Endothelial cell of umbilical vein (primary cell): ENCODE measurements at regions not wholly inside any gene's neighbourhood (a gene's known extent, or its start where the extent isn't known, plus 50 kb on each side); places are given as distances from the start of the nearest gene placed in this dataset.

Experiments
- BruUV-seq: library from RNA; stranded (reverse); fragments of 400-500 nt; replicated peaks from 2 replicates; lab custom pipeline; 2021; lab: Mats Ljungman, UMichigan
- CTCF ChIA-PET: fragments of 300-600, 350-600 bp; sonication (Branson Sonifier 250); formaldehyde crosslinking; loops from one replicate; lab custom pipeline; 2021; ENCODE audit warnings: antibody characterized with exemption, inconsistent platforms; lab: Charles Lee
- POLR2A ChIA-PET: fragments of 300-600, 350-600 bp; sonication (Branson Sonifier 250); formaldehyde crosslinking; loops from one replicate; lab custom pipeline; 2021; ENCODE audit warnings: antibody characterized with exemption, inconsistent platforms; lab: Charles Lee
- DNase-seq: peaks from one replicate; pipeline ENCODE4 v3.0.0-alpha.2; 2011; ENCODE audit warnings: low read depth, low spot score
- FAIRE-seq: peaks from 2 replicates; lab custom pipeline; 2011; peaks lifted over from hg19 to GRCh38; lab: Jason Lieb, UNC
- H2AFZ ChIP-seq: 2 replicates; pipeline ENCODE4 v1.6.0; 2012; ENCODE audit warnings: low read depth, low read length, control low read depth, inconsistent platforms
- H3K27ac ChIP-seq: 2 replicates; pipeline ENCODE4 v1.5.1; 2011; ENCODE audit warnings: low read depth, mild to moderate bottlenecking, control low read depth, low read length, moderate library complexity; ENCODE audit not compliant: insufficient read depth
- H3K27me3 ChIP-seq, 2 experiments: 2 replicates each; pipeline versions ENCODE4 v1.6.0 to v1.6.1; 2011; ENCODE audit warnings: low read length in 2 of 2, mixed read lengths in 1 of 2; ENCODE audit not compliant: control insufficient read depth in 2 of 2, insufficient read depth in 2 of 2
- H3K36me3 ChIP-seq, 2 experiments: 2 replicates in 1 of 2; 3 replicates in 1 of 2; pipeline ENCODE4 v1.5.1; 2011; ENCODE audit warnings: low read length in 2 of 2, mild to moderate bottlenecking in 1 of 2, moderate library complexity in 1 of 2; ENCODE audit not compliant: control insufficient read depth in 2 of 2, insufficient read depth in 2 of 2; ENCODE audit errors: extremely low read depth in 1 of 2
- H3K4me1 ChIP-seq: 3 replicates; pipeline ENCODE4 v1.5.1; 2011; ENCODE audit warnings: mild to moderate bottlenecking, low read length; ENCODE audit not compliant: control insufficient read depth, insufficient read depth; ENCODE audit errors: extremely low read depth
- H3K4me2 ChIP-seq: 2 replicates; pipeline ENCODE4 v1.6.1; 2011; ENCODE audit warnings: low read length, control low read depth, mixed read lengths; ENCODE audit not compliant: insufficient read depth
- H3K4me3 ChIP-seq, 3 experiments: fragments of 200-600 bp in 1 of 3; sonication (generic), shearing (Covaris generic) in 1 of 3; replicated peaks in 1 of 3; 2 replicates each; pipeline ENCODE4 v1.5.1; 2011 to 2016; ENCODE audit warnings: control low read depth in 3 of 3, low read length in 3 of 3, mild to moderate bottlenecking in 2 of 3, inconsistent platforms in 1 of 3, low read depth in 1 of 3, moderate library complexity in 1 of 3; ENCODE audit not compliant: insufficient read depth in 1 of 3
- H3K79me2 ChIP-seq: 2 replicates; pipeline ENCODE4 v1.6.0; 2012; ENCODE audit warnings: low read length, inconsistent platforms; ENCODE audit not compliant: control insufficient read depth, insufficient read depth
- H3K9ac ChIP-seq: replicated peaks from 2 replicates; pipeline ENCODE3; 2011; ENCODE audit warnings: low read length, control low read depth; ENCODE audit not compliant: insufficient read depth; ENCODE audit errors: extremely low read depth
- H3K9me1 ChIP-seq: replicated peaks from 3 replicates; pipeline ENCODE4 v1.6.0; 2011; ENCODE audit warnings: mild to moderate bottlenecking, low read length; ENCODE audit not compliant: control insufficient read depth, insufficient read depth; ENCODE audit errors: extremely low read depth
- H3K9me3 ChIP-seq: replicated peaks from 2 replicates; pipeline ENCODE4 v1.5.1; 2012; ENCODE audit warnings: low read length, inconsistent platforms; ENCODE audit not compliant: control insufficient read depth, insufficient read depth
- H4K20me1 ChIP-seq: replicated peaks from 2 replicates; pipeline ENCODE3; 2011; ENCODE audit warnings: mild to moderate bottlenecking, low read length; ENCODE audit not compliant: control insufficient read depth, insufficient read depth; ENCODE audit errors: extremely low read depth
- CTCF ChIP-seq, 2 donors: IDR thresholded peaks; 1 replicate in 1 of 2; 2 replicates in 1 of 2; pipeline ENCODE4 v1.5.1; 2011; ENCODE audit warnings: low read length in 2 of 2, mild to moderate bottlenecking in 2 of 2, moderate library complexity in 2 of 2, control low read depth in 1 of 2, inconsistent platforms in 1 of 2, low read depth in 1 of 2; ENCODE audit not compliant: insufficient read depth in 1 of 2; ENCODE audit errors: extremely low read depth in 1 of 2
- EZH2 ChIP-seq: IDR thresholded peaks from 2 replicates; pipeline ENCODE4 v1.6.1; 2012; ENCODE audit warnings: borderline replicate concordance, low read depth, mild to moderate bottlenecking, moderate library complexity, low read length, inconsistent platforms; ENCODE audit not compliant: severe bottlenecking
- FOS ChIP-seq: IDR thresholded peaks from 2 replicates; pipeline ENCODE4 v1.6.1; 2011; ENCODE audit warnings: mild to moderate bottlenecking, low read length, moderate library complexity, borderline replicate concordance; ENCODE audit not compliant: insufficient read depth
- GATA2 ChIP-seq: IDR thresholded peaks from 2 replicates; pipeline ENCODE4 v1.7.0; 2011; ENCODE audit warnings: low read depth, mild to moderate bottlenecking, moderate library complexity, mixed read lengths, low read length; ENCODE audit not compliant: insufficient read length, insufficient read depth
- JUN ChIP-seq: IDR thresholded peaks from 2 replicates; pipeline ENCODE4 v1.6.1; 2011; ENCODE audit warnings: borderline replicate concordance, low read depth; ENCODE audit not compliant: insufficient read length, insufficient read depth
- MYC ChIP-seq: IDR thresholded peaks from one replicate; pipeline ENCODE4 v1.6.1; 2011; ENCODE audit warnings: mild to moderate bottlenecking, low read depth, low read length
- POLR2A ChIP-seq: IDR thresholded peaks from 2 replicates; pipeline ENCODE4 v1.6.1; 2012; ENCODE audit warnings: low read depth, mild to moderate bottlenecking, control low read depth, low read length
- POLR2AphosphoS5 ChIP-seq: IDR thresholded peaks from 2 replicates; pipeline ENCODE4 v1.6.1; 2012; ENCODE audit warnings: low read depth, mild to moderate bottlenecking, control low read depth, low read length, moderate library complexity; ENCODE audit not compliant: insufficient read depth
- dilution Hi-C: fragments of 300-500 bp; cut with MboI; formaldehyde crosslinking; loops from one replicate; pipeline ENCODE4 v1.15.0; 2019; ENCODE audit warnings: low sequenced_read_pairs; ENCODE audit not compliant: extremely low pct_ligation_motif_present
- intact Hi-C: fragments of 100-400 bp; cut with micrococcal nuclease; formaldehyde crosslinking; loops from one replicate; pipeline ENCODE4 v1.10.0; 2022
- TF ChIP-seq, protein P1 (sequence below): IDR thresholded peaks from 2 replicates; pipeline ENCODE4 v1.6.1; 2011; ENCODE audit not compliant: insufficient read depth, insufficient read length

DNA sequence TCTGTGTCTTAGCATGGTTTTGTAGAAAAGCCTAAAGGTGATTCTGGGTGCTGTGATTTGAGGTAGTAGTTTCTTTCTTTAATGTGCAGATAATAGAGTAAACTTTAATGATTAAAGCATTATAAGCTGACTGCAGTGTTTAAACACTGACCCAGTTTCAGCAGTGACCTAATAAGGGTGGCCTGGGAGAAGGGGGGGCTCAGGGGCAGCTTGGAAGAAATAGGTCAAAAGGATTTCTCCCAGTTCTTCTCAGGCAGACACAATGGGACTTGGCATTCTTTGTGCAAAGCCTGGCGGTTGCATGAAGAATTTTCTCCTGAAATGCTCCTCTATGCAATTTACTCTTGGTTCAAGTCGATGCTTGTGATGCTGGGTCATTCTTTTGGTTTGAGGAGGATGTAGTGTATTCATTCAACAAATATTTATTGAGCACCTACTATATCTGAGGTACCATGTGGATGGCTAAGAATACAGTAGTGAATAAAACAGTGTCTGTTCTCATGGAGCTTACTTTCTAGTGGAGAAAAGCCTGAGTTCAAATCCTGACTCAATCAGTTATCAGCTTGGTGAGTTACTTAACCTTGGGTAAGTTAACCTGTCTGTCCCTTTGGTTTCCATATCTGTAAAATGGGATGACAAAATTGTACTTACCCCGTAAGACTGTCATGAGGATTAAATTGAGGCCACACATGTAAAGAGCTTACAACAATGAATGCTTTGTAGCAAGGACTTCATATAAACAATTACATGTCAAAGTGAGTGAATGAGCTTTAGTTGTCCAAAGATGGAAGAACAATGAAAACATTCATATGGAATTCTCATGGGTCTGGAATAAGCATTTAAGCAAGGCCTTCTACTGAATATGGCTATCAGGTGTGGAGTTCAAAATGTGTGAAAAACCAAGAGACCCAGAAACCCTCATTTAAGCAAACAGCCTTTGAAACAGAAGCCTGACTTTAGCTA lies 210.2 kb downstream of the KCNRG start:
- DNase-seq (no peak), FAIRE-seq (no peak)
- Histone ChIP-seq H3K4me3 (no peak overlapping the region), H3K36me3 (no peaks in the 10 kb centered on the region), H3K79me2 (no peaks in the 10 kb centered on the region), H3K27ac (no peak overlapping the region), H3K4me1 (no peaks in the 10 kb centered on the region), H3K9ac (no peak overlapping the region), H3K4me2 (no peak overlapping the region), H3K9me3 (no peaks in the 10 kb centered on the region), H3K9me1 (no peaks in the 10 kb centered on the region), H2AFZ (no peak overlapping the region), H3K27me3 (no peaks in the 10 kb centered on the region), H4K20me1 (no peaks in the 10 kb centered on the region)
- no peak for TF ChIP-seq FOS
- TF ChIP-seq, protein P1, sequence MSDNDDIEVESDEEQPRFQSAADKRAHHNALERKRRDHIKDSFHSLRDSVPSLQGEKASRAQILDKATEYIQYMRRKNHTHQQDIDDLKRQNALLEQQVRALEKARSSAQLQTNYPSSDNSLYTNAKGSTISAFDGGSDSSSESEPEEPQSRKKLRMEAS, result no peak
- TF ChIP-seq POLR2A, result no peak
- no peak for TF ChIP-seq MYC
- no peak for TF ChIP-seq JUN
- TF ChIP-seq CTCF (IDR thresholded peaks at IDR 0.05; ENCODE audit: extremely low read depth in 1 of 2, insufficient read depth in 1 of 2, low read depth in 1 of 2, low read length in 2 of 2), result no peak
- TF ChIP-seq GATA2, result no peak
- TF ChIP-seq POLR2AphosphoS5, result no peak
- no peak for TF ChIP-seq EZH2
- intact Hi-C loops, result no loop called here
- dilution Hi-C loops, result no loop called here
- BruUV-seq, result no TSS peak
- CTCF ChIA-PET, result interaction anchor here (1.5 kb wide), 1 partner anchor 19 kb away, joined by 3 read pairs; no protein-coding TSS in a partner anchor
- POLR2A ChIA-PET, result no interaction called here
